HepG2 (cell line): ENCODE measurements at regions not wholly inside any gene's neighbourhood (a gene's known extent, or its start where the extent isn't known, plus 50 kb on each side); places are given as distances from the start of the nearest gene placed in this dataset.

Experiments used
- ATAC-seq: fragments of 200-7000 bp; cut with Tn5 transposase; 3 replicates; pipeline ENCODE4 v1.9.1; 2020; ENCODE audit warnings: mild to moderate bottlenecking, moderate library complexity
- BruUV-seq: library from RNA; stranded (reverse); fragments of 400-500 nt; replicated peaks from 2 replicates; lab custom pipeline; 2021; lab: Mats Ljungman, UMichigan
- CTCF ChIA-PET: fragments of 300-600 bp; formaldehyde crosslinking; extraction: SDS; loops from one replicate; lab custom pipeline; 2021; ENCODE audit warnings: low total read pairs, inconsistent platforms, low intra/inter-chr PET ratio; lab: Yijun Ruan, JAX
- POLR2A ChIA-PET: fragments of 350-600 bp; sonication (Branson Sonifier 250); formaldehyde crosslinking; loops from one replicate; lab custom pipeline; 2020; ENCODE audit warnings: antibody characterized with exemption, inconsistent platforms; lab: Yijun Ruan, JAX
- DNase-seq: peaks from one replicate; pipeline ENCODE4 v3.0.0-alpha.2; 2015; ENCODE audit warnings: low spot score
- FAIRE-seq: peaks from 3 replicates; lab custom pipeline; 2011; peaks lifted over from hg19 to GRCh38; lab: Jason Lieb, UNC
- H2AFZ ChIP-seq: one replicate; pipeline ENCODE4 v1.6.1; 2011; ENCODE audit warnings: low read length, inconsistent platforms
- H3K27ac ChIP-seq: fragments of 300-600 bp; 3 replicates; pipeline ENCODE4 v1.8.0; 2011; ENCODE audit warnings: mixed run types, mild to moderate bottlenecking, mixed read lengths, low read length, inconsistent platforms; ENCODE audit not compliant: insufficient read depth; ENCODE audit errors: extremely low read length
- H3K27me3 ChIP-seq, 2 experiments: fragments of 200-600 bp in 1 of 2; 2 replicates in 1 of 2; 3 replicates in 1 of 2; pipeline versions ENCODE4 v1.6.0 to v1.8.0; 2011; ENCODE audit warnings: low read length in 2 of 2, mild to moderate bottlenecking in 2 of 2, moderate library complexity in 2 of 2, inconsistent platforms in 1 of 2; ENCODE audit not compliant: insufficient read depth in 2 of 2, control insufficient read depth in 1 of 2
- H3K36me3 ChIP-seq, 2 experiments: fragments of 200-600 bp in 1 of 2; replicated peaks in 1 of 2; 2 replicates in 1 of 2; 3 replicates in 1 of 2; pipeline versions ENCODE4 v1.5.1 to v1.8.0; 2011; ENCODE audit warnings: low read length in 2 of 2, inconsistent platforms in 1 of 2; ENCODE audit not compliant: insufficient read depth in 2 of 2, control insufficient read depth in 1 of 2
- H3K4me1 ChIP-seq: 2 replicates; pipeline ENCODE4 v1.5.1; 2012; ENCODE audit warnings: low read length, inconsistent platforms; ENCODE audit not compliant: insufficient read depth
- H3K4me2 ChIP-seq: 2 replicates; pipeline ENCODE4 v1.6.0; 2011; ENCODE audit warnings: low read depth, low read length, inconsistent platforms
- H3K4me3 ChIP-seq, 3 experiments: fragments of 200-600 bp in 1 of 3; sonication (generic), shearing (Covaris generic) in 1 of 3; replicated peaks in 1 of 3; 2 replicates each; pipeline ENCODE4 v1.5.1; 2011 to 2016; ENCODE audit warnings: low read length in 3 of 3, inconsistent platforms in 2 of 3, low read depth in 2 of 3, mild to moderate bottlenecking in 2 of 3, control low read depth in 1 of 3, mixed read lengths in 1 of 3; ENCODE audit not compliant: insufficient read depth in 1 of 3
- H3K79me2 ChIP-seq: one replicate; pipeline ENCODE4 v1.6.1; 2011; ENCODE audit warnings: low read length, inconsistent platforms; ENCODE audit not compliant: insufficient read depth
- H3K9ac ChIP-seq: 2 replicates; pipeline ENCODE4 v1.6.0; 2011; ENCODE audit warnings: mild to moderate bottlenecking, low read depth, low read length, inconsistent platforms; ENCODE audit not compliant: insufficient read depth
- H3K9me3 ChIP-seq: 2 replicates; pipeline ENCODE4 v1.5.1; 2012; ENCODE audit warnings: mild to moderate bottlenecking, low read length
- H4K20me1 ChIP-seq: 2 replicates; pipeline ENCODE4 v1.6.0; 2011; ENCODE audit warnings: inconsistent platforms, mild to moderate bottlenecking, low read length, moderate library complexity; ENCODE audit not compliant: insufficient read depth
- BHLHE40 ChIP-seq: IDR thresholded peaks from 2 replicates; pipeline ENCODE4 v1.6.1; 2011; ENCODE audit warnings: low read length, improper control_type of control experiment
- IRF2 ChIP-seq: IDR thresholded peaks from 2 replicates; pipeline ENCODE4 v1.6.1; 2018; ENCODE audit warnings: missing genetic modification reagents, missing compliant biosample characterization
- ISX ChIP-seq: sonication (generic); formaldehyde crosslinking; conservative IDR thresholded peaks from 2 replicates; pipeline ENCODE4 v1.5.0; 2020; ENCODE audit warnings: missing genetic modification reagents
- POLR2AphosphoS2 ChIP-seq: IDR thresholded peaks from 2 replicates; pipeline ENCODE4 v1.6.1; 2011; ENCODE audit warnings: low read depth, low read length, improper control_type of control experiment
- TBP ChIP-seq: sonication (generic); formaldehyde crosslinking; IDR thresholded peaks from 2 replicates; pipeline ENCODE4 v1.5.0; 2020; ENCODE audit warnings: missing genetic modification reagents
- WIZ ChIP-seq: sonication (generic); formaldehyde crosslinking; IDR thresholded peaks from 2 replicates; pipeline ENCODE4 v1.5.1; 2020; ENCODE audit warnings: mild to moderate bottlenecking, missing genetic modification reagents
- ZMYM3 ChIP-seq: sonication (generic); formaldehyde crosslinking; IDR thresholded peaks from 2 replicates; pipeline ENCODE4 v1.5.1; 2020; ENCODE audit warnings: mild to moderate bottlenecking, missing genetic modification reagents
- ZMYM4 ChIP-seq: sonication (generic); formaldehyde crosslinking; IDR thresholded peaks from 2 replicates; pipeline ENCODE4 v1.8.1; 2023; ENCODE audit warnings: mild to moderate bottlenecking, missing genetic modification reagents
- ZNF282 ChIP-seq: fragments of 450-650 bp; IDR thresholded peaks from 2 replicates; pipeline ENCODE4 v1.6.1; 2018; ENCODE audit not compliant: partially characterized antibody
- ZNF382 ChIP-seq: sonication (generic); formaldehyde crosslinking; IDR thresholded peaks from 2 replicates; pipeline ENCODE4 v1.5.0; 2020; ENCODE audit warnings: missing genetic modification reagents, mild to moderate bottlenecking, borderline replicate concordance
- ZNF619 ChIP-seq: sonication (generic); formaldehyde crosslinking; IDR thresholded peaks from 2 replicates; pipeline ENCODE4 v1.4.0; 2020; ENCODE audit warnings: mild to moderate bottlenecking, missing genetic modification reagents
- WGBS: methylation state at CpG from one replicate; pipeline ENCODE4 v1.1.6; 2017; ENCODE audit warnings: low lambda C conversion rate; 5-methylcytosine and 5-hydroxymethylcytosine counted together
- in situ Hi-C: cut with HindIII; loops from 2 replicates; pipeline ENCODE4 v1.10.0; 2017; ENCODE audit warnings: low pct_unique_long_range_greater_than_20kb; ENCODE audit not compliant: extremely low pct_ligation_motif_present
- intact Hi-C: fragments of 100-400 bp; cut with micrococcal nuclease; formaldehyde crosslinking; loops from one replicate; pipeline ENCODE4 v1.10.0; 2022; ENCODE audit not compliant: unreplicated experiment
- TF ChIP-seq, protein P1 (sequence below): sonication (generic); formaldehyde crosslinking; IDR thresholded peaks from 2 replicates; pipeline ENCODE4 v1.8.1; 2023; ENCODE audit warnings: mild to moderate bottlenecking, missing genetic modification reagents
- TF ChIP-seq, protein P2 (sequence below): fragments of 450-650 bp; IDR thresholded peaks from 2 replicates; pipeline ENCODE4 v1.6.1; 2016

DNA sequence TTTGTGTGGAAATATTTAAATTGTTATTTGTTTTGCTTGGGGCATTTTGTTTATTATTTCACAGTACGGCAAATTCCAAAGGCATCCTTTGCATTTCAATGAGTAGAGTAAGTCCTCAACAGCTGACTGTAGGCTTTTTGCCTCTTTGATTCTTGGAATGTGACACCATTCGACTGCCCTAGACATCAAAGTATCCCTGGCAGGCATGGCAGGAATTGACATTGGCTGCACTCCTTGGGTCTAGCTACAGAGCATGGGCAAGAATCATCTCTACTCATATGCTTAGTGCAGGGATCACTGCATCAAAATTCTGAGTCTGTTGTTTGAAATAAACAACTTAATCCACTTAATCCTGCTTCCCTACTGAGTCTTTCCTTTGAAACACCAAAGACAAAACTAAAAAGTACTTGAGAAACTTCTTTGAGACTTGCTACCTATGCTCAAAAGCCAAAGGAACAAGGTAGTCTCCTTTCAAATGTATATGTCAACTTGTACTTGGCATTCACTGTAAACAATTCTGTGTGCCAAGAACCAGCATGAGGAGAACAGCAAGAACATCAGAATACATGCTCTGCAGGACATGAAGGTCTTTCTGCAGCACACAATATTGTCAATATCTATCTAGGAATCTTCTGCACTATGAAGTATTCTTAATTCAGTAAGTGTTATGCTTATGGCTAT is 1569.0 kb upstream of the FLRT2 start:
- H3K4me2 ChIP-seq = no peak overlapping the region
- no peak overlapping the region for H3K27ac ChIP-seq
- no peak overlapping the region for H2AFZ ChIP-seq
- POLR2A ChIA-PET = no interaction called here
- no peaks in the 10 kb centered on the region for H3K4me1 ChIP-seq
- CTCF ChIA-PET = no interaction called here
- no peaks in the 10 kb centered on the region for H3K79me2 ChIP-seq
- no peak overlapping the region for H3K9ac ChIP-seq
- peaks cover 92% of the 10 kb centered on the region for H3K9me3 ChIP-seq
- H4K20me1 ChIP-seq = no peaks in the 10 kb centered on the region
- no peak overlapping the region for H3K4me3 ChIP-seq
- DNase-seq = no peak
- no peaks in the 10 kb centered on the region for H3K27me3 ChIP-seq
- ATAC-seq = no peak
- no peaks in the 10 kb centered on the region for H3K36me3 ChIP-seq
- WGBS = 2% methylated on average over 2 of the region's 2 CpGs
- FAIRE-seq = no peak
- in situ Hi-C loops = no loop called here
- BruUV-seq = no TSS peak
- no peak for TF ChIP-seq ZMYM3 (CRISPR knock-in tag)
- TF ChIP-seq WIZ (CRISPR knock-in tag) = no peak
- no peak for TF ChIP-seq IRF2 (CRISPR knock-in tag)
- TF ChIP-seq ZNF382 = no peak
- no peak for TF ChIP-seq POLR2AphosphoS2
- TF ChIP-seq, all 625 proteins: peak for 0
- intact Hi-C loops = no loop called here

DNA sequence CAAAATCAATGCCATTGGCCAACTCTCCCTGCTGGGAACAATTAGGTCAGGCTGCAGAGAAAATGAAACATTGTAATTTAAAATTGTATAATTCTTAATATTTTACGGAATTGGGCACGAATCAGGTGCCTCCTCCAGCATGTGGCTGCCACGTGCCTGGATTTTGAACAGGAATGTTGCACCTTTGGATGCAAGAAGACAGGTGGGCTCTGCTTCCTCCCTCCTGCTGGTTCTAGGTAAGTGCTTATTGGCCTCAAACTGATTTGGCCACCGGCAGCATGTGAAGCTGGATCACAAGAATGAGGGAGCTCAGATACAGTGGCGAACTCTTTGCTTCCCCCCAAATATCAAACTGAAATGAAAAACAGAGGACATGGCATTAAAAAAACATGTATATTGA is 1559.9 kb upstream of the FLRT2 start:
- 30% methylated on average over 5 of the region's 5 CpGs for WGBS
- Histone ChIP-seq H3K27me3 (no peaks in the 10 kb centered on the region), H4K20me1 (no peaks in the 10 kb centered on the region), H3K9me3 (peaks cover 92% of the 10 kb centered on the region), H3K9ac (no peak overlapping the region), H3K4me3 (no peak overlapping the region), H3K27ac (no peak overlapping the region), H2AFZ (no peak overlapping the region), H3K36me3 (no peaks in the 10 kb centered on the region), H3K4me1 (no peaks in the 10 kb centered on the region), H3K4me2 (no peak overlapping the region), H3K79me2 (no peaks in the 10 kb centered on the region)
- FAIRE-seq (no peak), DNase-seq (no peak), ATAC-seq (no peak)
- TF ChIP-seq ZMYM4 (CRISPR knock-in tag) (no peak), TBP (CRISPR knock-in tag) (no peak), ZNF282 (no peak), ISX (CRISPR knock-in tag) (no peak), ZNF619 (CRISPR knock-in tag) (no peak), BHLHE40 (no peak)
- TF ChIP-seq, protein P1, sequence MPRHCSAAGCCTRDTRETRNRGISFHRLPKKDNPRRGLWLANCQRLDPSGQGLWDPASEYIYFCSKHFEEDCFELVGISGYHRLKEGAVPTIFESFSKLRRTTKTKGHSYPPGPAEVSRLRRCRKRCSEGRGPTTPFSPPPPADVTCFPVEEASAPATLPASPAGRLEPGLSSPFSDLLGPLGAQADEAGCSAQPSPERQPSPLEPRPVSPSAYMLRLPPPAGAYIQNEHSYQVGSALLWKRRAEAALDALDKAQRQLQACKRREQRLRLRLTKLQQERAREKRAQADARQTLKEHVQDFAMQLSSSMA (CRISPR knock-in tag) = no peak
- TF ChIP-seq, protein P2, sequence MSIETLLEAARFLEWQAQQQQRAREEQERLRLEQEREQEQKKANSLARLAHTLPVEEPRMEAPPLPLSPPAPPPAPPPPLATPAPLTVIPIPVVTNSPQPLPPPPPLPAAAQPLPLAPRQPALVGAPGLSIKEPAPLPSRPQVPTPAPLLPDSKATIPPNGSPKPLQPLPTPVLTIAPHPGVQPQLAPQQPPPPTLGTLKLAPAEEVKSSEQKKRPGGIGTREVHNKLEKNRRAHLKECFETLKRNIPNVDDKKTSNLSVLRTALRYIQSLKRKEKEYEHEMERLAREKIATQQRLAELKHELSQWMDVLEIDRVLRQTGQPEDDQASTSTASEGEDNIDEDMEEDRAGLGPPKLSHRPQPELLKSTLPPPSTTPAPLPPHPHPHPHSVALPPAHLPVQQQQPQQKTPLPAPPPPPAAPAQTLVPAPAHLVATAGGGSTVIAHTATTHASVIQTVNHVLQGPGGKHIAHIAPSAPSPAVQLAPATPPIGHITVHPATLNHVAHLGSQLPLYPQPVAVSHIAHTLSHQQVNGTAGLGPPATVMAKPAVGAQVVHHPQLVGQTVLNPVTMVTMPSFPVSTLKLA = peak; percentile 13; the same call in 1 of the 2 replicates
- intact Hi-C loops (no loop called here), in situ Hi-C loops (no loop called here)
- CTCF ChIA-PET = no interaction called here
- POLR2A ChIA-PET = no interaction called here
- BruUV-seq = no TSS peak
